ENCODE measurements at regions not wholly inside any gene's neighbourhood (a gene's known extent, or its start where the extent isn't known, plus 50 kb on each side); places are given as distances from the start of the nearest gene placed in this dataset.
"Not testable (repeated sequence)": the region's sequence is repeated elsewhere in the genome, so short reads cannot be mapped to it uniquely, and the experiment has no call there.

DNA sequence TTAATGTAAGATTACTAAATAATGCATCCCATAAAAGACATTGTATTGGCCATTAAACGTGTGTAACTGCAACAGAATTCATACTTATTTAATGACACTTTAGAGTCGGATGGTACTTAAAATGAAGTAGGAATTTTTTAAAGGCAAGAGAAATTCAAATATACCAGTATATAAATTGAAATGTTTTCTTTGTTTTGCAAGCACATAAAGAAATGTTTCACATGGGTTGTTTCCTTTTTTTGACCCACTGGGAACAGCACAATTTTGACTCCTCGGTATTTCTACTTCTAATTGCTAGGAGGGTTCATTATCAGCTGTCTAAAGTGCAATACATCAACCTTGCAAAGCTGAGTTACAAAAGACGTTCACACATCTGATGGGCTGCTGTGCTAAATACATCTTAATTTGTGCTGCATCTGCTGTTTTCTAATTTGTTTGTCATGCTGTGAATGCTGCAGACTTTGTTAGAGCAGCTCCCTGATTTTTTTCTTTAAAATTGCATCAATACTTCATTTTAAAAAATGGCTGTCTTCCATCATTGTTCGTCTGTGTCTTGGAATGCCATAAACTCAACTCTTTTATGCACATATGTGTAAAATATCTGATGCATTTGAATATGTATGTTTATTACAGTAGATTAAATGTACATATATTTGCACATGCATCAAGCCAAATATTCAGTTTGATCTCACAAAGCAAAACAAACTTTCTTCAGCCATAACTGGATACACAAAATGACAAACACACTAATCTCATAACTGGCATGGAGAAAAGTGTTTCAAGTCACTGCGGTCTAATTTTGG is 454.0 kb upstream of the GRAMD2B start:
- no peak for DNase-seq (ENCODE audit: low read depth in 2 of 3, low spot score in 2 of 3)

DNA sequence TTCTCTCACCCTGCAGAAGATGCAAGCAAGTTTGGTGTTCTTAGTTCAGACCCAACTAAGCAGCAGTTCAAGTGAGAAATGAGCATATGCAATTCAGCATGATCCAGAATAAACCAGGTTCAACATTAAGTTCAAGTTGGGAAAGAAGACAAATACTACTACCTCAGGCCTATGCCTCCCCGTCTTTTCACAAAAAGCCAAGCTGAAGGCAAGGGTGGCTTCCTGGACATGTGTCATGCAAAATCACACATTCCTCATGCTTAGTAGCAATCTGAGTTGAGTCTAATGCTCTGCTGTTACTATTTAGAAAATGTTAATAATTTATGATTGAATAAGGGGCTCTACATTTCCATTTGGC is 453.4 kb upstream of the GRAMD2B start:
- no peak for DNase-seq (ENCODE audit: low read depth in 2 of 3, low spot score in 2 of 3)

DNA sequence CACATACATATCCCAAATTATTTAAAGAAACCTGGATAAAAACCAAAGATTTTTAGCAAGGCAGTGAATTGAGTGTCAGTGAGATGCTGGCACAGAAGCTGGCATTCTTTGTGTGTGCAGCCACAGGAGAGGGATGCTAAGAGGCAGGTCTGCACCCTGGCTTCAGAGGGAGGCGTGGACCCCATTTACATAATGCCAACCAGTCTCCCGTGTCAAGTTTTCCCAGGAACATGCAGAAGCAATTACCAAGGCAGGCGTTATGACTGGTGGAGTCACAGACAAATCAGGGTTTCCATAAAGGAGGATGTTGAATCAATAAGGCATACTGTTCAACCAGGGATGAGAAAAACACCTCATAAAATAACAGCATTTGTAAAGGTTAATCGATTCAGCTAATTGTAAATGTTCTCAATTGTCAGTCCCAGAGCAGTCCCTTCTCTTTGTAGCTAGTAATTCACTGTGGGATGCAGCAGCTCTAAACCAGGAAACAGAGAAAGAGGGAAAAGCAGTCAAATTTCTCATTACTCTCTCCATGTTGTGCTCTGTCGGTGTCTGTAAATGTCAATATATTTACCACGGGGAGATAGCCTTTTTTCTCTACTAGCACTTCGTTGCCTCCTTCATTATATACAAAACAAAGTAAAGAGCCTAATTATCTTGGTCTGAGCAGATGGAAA is 452.4 kb upstream of the GRAMD2B start:
- no peak for DNase-seq (ENCODE audit: low read depth in 2 of 3, low spot score in 2 of 3)

DNA sequence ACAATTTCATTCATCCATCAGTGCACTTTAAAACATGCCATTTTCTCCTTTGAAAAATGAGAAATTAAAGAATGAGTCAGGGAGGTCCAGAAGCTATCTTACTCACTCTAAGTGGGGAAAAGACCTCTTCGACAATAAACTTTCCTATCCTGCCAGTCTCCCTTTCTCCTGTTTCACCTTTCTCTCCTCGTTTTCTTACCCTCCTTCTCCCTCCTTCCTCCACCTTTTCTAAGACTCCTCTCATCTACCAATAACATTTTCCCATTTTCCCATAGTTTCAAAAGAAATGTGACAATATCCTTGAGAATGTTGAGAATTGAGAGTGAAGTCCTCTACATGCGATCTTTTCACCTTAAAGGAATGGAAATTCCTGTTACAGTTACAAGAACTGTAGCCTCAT is 450.5 kb upstream of the GRAMD2B start:
- no peak for DNase-seq (ENCODE audit: low read depth in 2 of 3, low spot score in 2 of 3)

DNA sequence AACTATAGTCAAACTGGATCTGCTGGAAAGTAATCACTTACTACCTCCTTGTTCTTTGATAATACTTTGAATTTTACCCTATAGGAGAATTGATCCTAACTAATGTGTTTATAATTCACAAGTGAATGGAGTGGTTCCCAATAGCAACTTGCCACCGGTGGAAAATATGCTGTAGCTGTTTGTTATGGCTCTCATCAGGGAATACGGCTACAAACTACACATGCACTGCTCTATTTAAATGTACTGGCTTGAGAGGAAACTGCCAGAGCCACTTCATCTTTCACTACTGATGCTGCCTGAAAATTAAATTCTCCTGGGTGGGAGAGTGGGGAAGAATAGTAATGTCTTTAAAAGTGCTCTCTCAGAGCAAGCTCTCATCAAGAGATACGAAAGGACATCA is 448.5 kb upstream of the GRAMD2B start:
- no peak for DNase-seq (ENCODE audit: low read depth in 2 of 3, low spot score in 2 of 3)

DNA sequence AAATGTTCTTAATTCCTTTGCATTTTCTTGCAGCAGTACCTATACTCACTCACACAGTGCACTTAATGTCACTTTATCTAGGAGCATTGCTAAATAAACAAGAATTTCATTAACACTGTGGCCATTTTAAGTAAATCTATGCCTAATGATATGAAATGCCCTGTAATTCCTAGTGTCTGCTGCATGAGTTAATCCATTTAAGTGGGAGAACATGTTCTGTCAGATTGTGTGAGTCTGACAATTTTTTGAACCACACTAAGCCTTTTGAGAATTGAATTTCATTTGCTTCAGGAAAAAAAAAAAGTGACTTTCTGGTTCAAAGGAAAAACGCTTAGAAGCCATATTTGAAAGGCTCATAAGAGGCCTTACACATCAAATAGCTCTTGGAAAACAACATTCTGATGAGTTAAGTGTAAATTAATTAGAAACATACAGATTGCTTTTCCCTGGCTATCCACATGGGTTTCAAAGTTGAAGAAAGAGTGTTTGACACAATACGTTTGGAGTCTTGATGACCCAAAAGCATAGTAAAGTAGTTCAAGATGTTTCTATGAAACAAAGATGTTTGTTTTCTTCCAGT is 446.7 kb upstream of the GRAMD2B start:
- DNase-seq (ENCODE audit: low read depth in 2 of 3, low spot score in 2 of 3): no peak

DNA sequence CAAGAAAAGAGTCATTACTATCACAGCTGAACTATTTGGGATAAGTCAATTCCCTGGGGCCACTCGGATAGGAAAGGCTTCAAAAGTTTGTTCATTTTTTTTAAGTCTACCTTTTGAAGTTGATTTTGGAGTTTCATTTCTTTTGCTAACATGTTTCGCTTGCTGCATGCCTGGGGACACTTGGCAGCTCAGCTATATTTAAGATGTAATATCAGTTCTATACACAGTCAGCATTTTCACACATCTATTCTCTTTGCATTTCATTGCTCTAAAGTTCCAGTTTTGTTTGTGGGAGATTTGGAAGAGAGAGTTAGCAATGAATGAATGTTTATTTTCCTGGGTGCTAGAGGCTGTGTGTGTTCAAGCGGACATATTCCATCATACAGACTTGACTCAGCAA is 445.2 kb upstream of the GRAMD2B start:
- no peak for DNase-seq (ENCODE audit: low read depth in 2 of 3, low spot score in 2 of 3)

DNA sequence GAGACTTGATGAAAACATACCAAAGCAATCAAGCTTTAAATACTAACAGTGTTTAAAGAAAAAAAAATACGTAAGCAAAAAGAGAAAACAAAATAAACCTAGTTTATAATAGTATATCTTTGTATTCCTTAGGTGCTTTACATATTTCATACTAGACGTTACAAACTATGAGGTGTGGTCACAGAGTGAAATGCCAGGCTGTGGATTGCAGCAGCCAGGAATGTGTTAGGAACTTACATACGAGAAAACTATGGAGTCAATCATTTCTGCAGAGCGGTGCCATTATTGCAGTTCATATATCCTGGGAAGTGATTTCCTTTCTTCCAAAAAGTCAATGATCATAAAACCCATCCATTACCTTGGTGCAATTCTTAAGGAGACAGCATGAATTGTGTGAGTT is 443.6 kb upstream of the GRAMD2B start:
- no peak for DNase-seq (ENCODE audit: low read depth in 2 of 3, low spot score in 2 of 3)

DNA sequence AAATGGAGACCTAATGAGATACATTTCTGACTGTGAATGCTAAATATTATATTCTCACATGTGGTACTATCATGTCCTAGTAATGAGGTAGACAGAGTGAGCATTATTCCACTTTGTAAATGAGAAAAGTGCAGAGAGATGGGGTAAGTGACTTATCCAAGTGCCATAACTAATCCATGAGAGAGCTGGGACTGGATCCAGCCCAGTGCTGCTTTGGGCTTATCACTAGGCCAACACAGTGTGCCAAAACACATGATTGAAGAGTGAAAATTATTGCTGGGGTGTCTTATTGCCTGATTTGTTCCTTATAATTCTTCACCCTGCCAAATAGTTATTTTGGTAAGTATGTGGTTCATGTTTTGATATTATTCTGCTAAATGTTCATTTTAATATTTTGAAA is 442.2 kb upstream of the GRAMD2B start:
- DNase-seq (ENCODE audit: low read depth in 2 of 3, low spot score in 2 of 3): no peak

DNA sequence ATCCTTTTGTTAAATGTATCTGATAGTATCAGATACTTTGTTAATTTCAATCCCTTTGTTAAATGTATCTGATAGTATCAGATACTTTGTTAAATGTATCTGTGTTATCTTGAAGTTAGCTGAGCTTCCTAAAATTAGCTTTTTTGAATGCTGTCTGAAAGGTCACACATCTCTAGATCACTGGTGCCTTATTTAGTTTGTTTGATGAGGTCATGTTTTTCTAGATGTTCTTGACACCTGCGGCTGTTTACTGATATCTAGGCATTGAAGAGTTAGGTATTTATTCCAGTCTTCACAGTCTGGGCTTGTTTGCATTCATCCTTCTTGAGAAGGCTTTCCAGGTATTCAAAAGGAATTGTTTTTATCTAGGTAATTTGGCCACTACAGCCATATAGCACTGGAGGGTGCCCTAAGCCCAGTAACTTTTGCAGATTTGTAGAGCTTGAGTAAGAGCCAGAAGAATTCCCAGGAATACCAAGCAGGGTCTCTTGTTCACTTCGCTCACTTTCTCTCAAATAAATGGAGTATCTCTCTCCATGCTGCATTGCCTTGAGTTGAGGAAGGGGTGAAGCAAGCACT is 435.4 kb upstream of the GRAMD2B start:
- DNase-seq (ENCODE audit: low read depth in 2 of 3, low spot score in 2 of 3): no peak

DNA sequence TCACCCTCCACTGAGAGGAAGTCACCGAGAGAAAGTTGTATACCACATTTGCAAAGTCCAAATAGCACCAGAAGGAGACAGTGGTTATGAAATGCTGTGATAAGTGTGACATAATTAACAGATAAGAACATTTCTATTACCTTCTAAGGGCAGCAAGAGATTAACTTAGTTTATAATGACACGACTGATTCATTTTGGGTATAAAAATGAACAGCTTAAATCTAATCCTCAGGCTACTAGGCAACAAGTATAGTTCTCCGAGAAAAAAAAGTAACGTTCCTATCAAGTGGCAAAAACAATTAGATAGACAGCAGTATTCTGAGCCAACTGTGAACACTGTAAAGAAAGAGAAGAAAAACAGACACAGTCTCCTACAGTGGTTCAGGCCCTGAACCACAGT is 431.2 kb upstream of the GRAMD2B start:
- DNase-seq (ENCODE audit: low read depth in 2 of 3, low spot score in 2 of 3): no peak

DNA sequence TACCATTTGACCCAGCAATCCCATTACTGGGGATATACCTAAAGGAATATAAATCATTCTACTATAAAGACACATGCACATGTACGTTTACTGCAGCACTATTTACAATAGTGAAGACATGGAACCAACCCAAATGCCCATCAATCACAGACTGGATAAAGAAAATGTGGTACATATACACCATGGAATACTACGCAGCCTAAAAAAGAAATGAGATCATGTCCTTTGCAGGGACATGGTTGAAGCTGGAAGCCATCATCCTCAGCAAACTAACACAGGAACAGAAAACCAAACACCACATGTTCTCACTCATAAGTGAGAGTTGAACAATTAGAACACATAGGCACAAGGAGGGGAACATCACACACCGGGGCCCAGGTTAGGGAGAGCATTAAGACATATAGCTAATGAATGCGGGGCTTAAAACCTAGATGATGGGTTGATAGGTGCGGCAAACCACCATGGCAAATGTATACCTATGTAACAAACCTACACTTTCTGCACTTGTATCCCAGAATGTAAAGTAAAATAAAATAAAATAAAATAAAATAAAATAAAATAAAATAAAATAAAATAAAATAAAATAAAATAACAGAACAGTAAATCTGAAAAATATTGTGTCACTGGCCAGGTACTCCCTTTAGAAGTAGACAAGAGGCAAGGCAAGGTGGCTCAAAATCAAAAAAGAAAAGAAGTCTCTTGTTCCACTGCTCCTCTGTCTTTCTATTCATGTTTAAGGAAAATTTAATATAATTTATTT is 423.8 kb upstream of the GRAMD2B start:
- not testable (repeated sequence) for DNase-seq (ENCODE audit: low read depth in 2 of 3, low spot score in 2 of 3)

DNA sequence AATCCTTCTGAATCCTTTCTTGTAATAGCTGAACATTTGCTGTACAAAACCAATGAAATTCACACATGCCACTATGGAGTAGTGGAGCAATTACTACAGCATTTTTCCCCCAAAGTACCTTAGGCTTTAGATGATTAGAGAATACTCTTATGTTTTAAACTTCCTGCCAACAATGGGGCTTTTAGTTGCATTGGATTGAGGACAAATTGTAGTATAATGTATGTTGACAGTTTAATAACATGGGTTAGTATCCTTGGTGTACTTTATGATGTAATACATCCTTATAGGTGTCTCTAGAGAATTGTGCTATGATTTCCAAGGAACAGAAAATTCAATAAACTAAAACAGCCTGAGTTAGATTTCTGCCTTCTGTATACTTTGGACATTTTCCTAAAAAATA is 422.7 kb upstream of the GRAMD2B start:
- no peak for DNase-seq (ENCODE audit: low read depth in 2 of 3, low spot score in 2 of 3)

DNA sequence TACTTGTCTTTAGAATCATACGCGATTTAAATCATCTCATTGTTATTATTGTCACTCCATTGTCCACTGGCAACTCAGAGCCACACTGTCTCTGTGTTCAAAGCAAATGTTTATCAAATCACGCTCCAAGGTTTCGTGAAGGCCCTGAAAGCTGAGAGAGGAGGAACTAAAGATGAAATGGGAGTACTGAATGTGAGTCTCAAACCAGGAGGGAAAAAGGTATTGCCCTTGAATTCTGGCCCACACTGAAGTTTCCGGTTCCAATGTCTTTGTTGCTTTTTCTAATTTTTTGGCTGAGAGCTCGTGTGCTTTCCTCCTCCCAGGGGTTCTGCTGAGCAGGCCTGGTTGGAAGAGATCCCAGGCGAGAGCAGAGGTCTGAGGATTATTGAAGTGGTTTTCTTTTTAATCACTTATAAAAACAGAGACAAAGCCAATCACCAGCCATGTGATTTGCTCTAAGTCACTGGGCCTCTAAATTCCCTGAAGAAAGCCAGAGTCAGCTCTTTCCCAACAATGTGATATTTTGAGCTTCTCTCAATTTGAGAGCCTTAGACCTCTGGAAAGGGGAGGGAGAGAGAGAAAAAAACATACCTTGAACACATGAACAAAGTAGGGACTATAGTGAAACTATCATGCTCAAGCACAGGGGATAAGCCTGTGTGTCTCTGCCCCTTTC is 420.8 kb upstream of the GRAMD2B start:
- DNase-seq (ENCODE audit: low read depth in 2 of 3, low spot score in 2 of 3): no peak

DNA sequence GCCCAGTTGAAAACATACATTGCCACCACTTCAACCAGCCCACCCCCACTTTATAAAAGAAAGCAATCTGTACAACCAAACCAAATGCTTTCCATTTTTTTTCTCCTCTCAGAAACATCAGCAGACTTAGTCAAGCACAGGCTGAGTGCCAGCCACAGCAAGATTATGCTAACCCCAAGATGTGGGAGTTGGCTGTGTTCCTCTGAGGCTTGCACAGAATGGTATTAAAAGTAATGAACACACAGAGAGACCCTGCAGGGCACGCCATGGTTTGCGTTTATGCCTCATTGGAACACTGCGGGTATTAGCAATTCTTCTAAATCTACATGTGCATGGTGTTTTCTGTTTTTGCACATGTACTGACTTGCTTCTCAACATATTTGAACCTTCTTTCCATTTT is 419.9 kb upstream of the GRAMD2B start:
- no peak for DNase-seq (ENCODE audit: low read depth in 2 of 3, low spot score in 2 of 3)

DNA sequence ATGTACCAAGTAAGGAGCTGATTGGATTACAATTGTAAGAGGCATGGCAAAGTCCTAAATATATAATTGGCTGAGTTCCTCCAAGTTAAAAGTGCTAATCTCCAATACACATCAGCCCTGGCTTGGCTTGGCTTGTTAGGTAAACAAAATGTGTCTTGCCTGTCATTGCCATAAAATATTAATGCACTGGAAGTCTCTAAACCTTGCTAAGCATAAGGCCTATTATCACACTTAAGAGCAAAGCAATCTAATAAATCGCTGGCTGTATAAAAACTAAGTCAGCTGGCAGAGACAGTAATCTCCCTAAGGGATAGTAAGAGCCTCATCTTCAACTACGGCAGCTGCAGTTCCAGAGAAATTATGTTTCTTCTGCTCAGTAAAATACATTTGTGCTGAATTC is 418.6 kb upstream of the GRAMD2B start:
- DNase-seq (ENCODE audit: low read depth in 2 of 3, low spot score in 2 of 3): no peak

DNA sequence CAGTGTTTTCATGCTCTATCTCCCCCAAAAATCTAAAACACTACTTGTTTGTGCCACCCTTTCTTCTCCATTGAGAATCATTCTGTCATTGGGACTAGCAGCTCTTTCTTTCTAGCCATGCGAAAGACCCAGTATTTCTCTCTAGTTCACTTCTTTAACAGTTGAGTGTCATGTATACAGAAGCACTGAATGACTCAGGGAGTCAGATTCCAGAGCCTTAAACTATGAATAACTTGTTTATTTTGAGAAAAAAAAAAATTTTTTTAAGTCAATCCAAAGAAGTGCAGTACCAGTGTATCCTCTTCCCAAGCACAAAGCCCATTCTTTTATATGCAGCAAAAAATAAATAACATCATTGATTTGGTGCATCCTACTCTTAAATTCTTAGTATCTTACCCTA is 415.4 kb upstream of the GRAMD2B start:
- DNase-seq (ENCODE audit: low read depth in 2 of 3, low spot score in 2 of 3): no peak

DNA sequence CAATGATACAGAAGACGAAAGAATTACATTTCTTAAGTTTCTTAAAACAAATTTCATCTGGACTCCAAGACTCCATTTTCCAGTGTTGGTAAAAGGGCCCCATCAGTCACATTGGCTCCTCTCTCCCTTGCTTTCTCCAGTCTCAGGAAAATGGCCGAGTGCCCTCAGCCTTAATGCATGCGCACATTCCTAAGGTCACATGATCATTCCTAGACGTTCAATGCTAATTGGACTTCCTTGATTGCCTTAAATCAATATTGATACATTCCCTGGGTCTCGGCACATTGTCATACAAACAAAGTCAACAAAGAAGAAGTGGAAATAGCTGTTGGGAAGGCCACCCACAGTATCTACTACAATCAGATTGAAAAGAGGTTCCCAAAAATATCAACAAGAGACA is 413.6 kb upstream of the GRAMD2B start:
- no peak for DNase-seq (ENCODE audit: low read depth in 2 of 3, low spot score in 2 of 3)

DNA sequence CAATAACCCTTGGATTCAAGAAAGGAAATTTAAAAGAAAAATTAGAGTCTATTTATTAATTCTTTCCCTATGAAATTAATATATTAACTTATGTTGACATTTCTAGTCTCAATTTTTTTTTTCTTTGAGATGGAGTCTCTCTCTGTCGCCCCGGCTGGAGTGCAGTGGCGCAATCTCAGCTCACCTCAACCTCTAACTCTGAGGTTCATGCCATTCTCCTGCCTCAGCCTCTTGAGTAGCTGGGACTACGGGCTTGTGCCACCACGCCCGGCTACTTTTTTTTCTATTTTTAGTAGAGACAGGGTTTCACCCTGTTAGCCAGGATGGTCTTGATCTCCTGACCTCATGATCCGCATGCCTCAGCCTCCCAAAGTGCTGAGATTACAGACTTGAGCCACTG is 411.7 kb upstream of the GRAMD2B start:
- DNase-seq (ENCODE audit: low read depth in 2 of 3, low spot score in 2 of 3): not testable (repeated sequence)

DNA sequence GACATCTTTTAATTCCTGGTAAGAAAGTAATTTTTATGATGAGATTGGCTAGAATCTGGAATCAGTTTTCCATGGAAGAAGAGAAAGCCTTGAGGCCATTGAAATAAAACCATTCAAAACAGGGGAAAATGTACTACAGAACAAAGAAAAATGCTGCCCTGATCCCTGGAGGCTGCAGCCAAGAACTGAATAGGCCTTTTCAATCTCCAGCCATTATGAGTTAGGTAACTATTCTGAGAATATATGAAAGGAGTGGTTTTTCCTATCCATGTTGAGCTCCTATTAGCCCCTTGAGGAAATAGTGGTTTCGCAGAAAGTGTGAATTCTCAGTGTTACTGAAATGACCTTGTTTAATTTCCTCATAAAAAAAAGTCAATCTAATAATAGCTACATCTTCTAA is 408.5 kb upstream of the GRAMD2B start:
- no peak for DNase-seq (ENCODE audit: low read depth in 2 of 3, low spot score in 2 of 3)
